ENCODE measurements at regions not wholly inside any gene's neighbourhood (a gene's known extent, or its start where the extent isn't known, plus 50 kb on each side); places are given as distances from the start of the nearest gene placed in this dataset.

DNA sequence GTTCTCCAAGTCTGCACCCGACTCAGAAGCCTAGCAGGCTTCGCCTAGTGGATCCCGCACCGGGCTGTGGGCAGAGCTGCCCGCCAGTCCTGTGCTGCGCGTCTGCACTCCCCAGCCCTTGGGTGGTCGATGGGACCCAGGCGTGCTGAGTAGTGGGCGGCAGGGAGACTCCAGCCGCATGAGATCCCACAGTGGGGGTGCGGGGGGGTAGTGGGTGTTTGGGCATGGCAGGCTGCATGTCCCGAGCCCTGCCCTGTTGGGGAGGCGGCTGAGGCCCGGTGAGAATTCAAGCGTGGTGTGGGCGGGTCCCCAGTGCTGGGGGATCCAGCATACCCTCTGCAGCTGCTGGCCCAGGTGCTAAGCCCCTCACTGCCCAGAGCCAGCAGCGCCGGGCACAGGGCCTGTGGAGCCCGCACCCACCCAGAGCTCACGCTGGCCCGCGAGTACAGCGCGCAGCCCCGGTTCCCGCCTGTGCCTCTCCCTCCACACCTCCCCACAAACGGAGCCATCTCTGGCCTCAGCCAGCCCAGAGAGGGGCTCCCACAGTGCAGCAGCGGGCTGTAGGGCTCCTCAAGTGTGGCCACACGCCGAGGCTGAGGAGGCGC, 53.9 kb upstream of the BNC2 start:
- TF ChIP-seq, protein P1, sequence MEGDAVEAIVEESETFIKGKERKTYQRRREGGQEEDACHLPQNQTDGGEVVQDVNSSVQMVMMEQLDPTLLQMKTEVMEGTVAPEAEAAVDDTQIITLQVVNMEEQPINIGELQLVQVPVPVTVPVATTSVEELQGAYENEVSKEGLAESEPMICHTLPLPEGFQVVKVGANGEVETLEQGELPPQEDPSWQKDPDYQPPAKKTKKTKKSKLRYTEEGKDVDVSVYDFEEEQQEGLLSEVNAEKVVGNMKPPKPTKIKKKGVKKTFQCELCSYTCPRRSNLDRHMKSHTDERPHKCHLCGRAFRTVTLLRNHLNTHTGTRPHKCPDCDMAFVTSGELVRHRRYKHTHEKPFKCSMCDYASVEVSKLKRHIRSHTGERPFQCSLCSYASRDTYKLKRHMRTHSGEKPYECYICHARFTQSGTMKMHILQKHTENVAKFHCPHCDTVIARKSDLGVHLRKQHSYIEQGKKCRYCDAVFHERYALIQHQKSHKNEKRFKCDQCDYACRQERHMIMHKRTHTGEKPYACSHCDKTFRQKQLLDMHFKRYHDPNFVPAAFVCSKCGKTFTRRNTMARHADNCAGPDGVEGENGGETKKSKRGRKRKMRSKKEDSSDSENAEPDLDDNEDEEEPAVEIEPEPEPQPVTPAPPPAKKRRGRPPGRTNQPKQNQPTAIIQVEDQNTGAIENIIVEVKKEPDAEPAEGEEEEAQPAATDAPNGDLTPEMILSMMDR (conservative IDR thresholded peaks at IDR 0.05; ENCODE audit: low read length): no peak
- no peak for TF ChIP-seq EZH2phosphoT487 (IDR thresholded peaks at IDR 0.05; ENCODE audit: borderline replicate concordance, low read depth, low read length)

Measured in OCI-LY7 (cell line).